GM13977 (cell line): ENCODE measurements at regions not wholly inside any gene's neighbourhood (a gene's known extent, or its start where the extent isn't known, plus 50 kb on each side); places are given as distances from the start of the nearest gene placed in this dataset.

Experiments used
- DNase-seq: peaks from one replicate; pipeline ENCODE4 v3.0.0; 2012; ENCODE audit warnings: low spot score
- in situ Hi-C: fragments of 300-500 bp; cut with MboI; formaldehyde crosslinking; loops from one replicate; pipeline ENCODE4 v1.12.0; 2022; ENCODE audit warnings: low sequenced_read_pairs, low pct_unique_long_range_greater_than_20kb, mixed read lengths, inconsistent platforms; ENCODE audit not compliant: unreplicated experiment
- TF ChIP-seq, protein P1 (sequence below): IDR thresholded peaks from 2 replicates; pipeline ENCODE4 v1.5.1; 2012; ENCODE audit warnings: mild to moderate bottlenecking, control low read depth; ENCODE audit not compliant: insufficient read depth; ENCODE audit errors: extremely low read depth, missing control alignments

DNA sequence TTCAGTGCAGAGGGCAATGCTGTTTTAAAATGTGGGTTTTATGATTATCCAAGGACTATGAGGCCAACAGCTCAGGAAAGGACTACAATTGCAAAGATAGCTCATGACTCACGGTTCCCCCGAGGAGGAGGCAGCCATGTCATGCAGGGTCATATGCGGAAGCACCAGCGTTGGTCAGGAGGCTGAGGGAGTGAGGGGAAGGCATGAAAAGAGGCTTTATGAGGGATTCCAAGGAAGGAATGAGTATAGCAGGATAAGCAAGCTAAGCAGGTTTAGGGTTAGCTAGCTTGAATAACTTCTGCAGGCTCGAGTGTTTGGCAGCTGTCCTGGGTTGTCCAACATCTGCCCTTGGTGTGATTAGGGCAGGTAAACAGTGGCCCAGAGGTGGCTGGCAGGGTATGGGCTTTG is 495.1 kb downstream of the SETD4 start:
- TF ChIP-seq, protein P1, sequence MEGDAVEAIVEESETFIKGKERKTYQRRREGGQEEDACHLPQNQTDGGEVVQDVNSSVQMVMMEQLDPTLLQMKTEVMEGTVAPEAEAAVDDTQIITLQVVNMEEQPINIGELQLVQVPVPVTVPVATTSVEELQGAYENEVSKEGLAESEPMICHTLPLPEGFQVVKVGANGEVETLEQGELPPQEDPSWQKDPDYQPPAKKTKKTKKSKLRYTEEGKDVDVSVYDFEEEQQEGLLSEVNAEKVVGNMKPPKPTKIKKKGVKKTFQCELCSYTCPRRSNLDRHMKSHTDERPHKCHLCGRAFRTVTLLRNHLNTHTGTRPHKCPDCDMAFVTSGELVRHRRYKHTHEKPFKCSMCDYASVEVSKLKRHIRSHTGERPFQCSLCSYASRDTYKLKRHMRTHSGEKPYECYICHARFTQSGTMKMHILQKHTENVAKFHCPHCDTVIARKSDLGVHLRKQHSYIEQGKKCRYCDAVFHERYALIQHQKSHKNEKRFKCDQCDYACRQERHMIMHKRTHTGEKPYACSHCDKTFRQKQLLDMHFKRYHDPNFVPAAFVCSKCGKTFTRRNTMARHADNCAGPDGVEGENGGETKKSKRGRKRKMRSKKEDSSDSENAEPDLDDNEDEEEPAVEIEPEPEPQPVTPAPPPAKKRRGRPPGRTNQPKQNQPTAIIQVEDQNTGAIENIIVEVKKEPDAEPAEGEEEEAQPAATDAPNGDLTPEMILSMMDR, result no peak
- DNase-seq, result no peak
- in situ Hi-C loops, result no loop called here

- DNase-seq, result no peak
- TF ChIP-seq, protein P1, result no peak
- in situ Hi-C loops, result no loop called here
Observed at GRCh38 chr21:35563885-35564451, 496.4 kb downstream of the SETD4 start.

DNA sequence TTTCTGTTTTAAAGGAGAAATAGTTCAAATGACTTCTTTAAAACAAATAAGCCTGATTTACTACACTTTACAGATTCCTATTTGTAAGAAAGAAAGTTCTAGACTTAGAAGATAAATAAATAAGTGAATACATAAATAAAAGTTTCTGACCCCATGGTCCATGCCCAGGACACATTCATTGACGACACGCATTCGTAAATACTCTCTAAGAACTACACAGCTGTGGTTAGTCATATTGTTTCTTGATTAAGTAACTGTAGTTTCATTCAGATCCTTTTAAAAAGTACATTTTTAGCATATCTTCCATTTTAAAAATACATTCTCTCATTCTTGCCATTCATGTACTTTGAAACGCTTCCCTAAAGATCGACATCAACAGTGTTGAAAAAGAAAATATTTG is 497.4 kb downstream of the SETD4 start:
- in situ Hi-C loops, result no loop called here
- DNase-seq, result no peak
- TF ChIP-seq, protein P1, result no peak

DNA sequence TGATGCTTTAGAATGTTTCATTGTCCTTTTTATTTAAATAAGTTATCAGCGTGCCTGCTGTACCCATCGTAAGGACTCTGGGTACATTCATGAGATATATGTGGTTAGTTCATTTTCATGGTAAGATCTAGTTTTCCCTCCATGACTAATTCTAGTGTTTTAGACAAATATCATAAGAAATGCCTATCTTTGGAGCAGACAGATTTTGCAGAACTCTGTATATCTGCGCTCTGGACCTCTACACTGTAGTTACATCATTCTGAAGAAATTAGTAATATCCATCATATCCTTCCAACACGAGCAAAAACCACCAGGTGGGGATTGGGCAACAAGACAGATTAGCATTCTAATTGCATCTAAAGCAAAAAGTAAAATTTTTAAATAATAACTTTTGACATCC is 499.2 kb downstream of the SETD4 start:
- TF ChIP-seq, protein P1, result no peak
- no peak for DNase-seq
- in situ Hi-C loops, result no loop called here

DNA sequence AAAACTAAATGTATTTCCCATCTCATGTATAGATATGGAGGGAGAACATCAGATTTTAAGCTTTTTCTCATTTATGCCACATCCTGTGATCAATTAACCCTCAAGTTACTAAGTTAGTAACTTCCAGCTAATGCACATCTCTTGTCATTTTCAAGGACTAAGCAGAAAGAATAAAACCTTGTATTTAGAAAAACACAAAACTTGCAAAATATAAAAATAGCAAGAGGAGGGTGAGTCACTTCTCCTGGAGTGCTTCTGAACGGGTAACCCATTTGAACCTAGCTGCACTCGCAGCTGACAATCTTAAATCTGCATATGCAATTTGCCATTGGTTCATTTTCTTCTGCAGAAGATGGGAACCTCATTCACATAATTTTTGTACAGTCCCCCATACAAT is 500.5 kb downstream of the SETD4 start:
- in situ Hi-C loops, result no loop called here
- DNase-seq, result no peak
- TF ChIP-seq, protein P1, result no peak

DNA sequence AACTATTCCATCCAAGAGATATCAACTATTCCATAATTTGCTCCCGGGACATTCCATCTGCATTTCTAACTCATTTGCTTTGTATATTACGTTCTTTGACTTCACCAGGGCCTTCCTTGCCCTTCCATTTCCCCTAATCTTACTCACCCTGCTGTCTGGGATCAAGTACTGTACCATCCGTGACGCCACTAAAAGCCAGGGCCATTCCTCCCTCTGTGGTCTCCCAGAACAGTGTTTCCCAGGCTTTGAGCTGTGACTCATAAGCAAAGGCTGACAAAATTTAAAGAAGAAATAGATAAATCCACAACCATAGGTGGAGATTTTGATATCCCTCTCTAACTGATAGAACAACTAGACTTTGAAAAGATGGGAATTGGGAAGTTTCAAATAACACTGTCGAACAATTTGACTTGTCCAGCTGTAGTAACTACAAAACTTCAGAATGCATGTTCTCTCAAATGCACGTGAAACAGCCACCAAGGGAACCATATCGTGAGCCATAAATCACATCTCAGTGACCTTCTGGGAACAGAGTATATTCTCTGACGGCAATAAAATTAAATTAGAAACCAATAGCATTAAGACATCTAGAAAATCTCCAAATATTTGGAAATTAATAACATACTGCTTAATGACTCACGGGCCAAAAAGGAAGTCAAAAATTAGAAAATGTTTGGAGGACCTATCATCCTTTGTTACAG is 501.0 kb downstream of the SETD4 start:
- in situ Hi-C loops, result no loop called here
- TF ChIP-seq, protein P1, result no peak
- DNase-seq, result no peak
